Osteocyte (in vitro differentiated cells): ENCODE measurements at regions not wholly inside any gene's neighbourhood (a gene's known extent, or its start where the extent isn't known, plus 50 kb on each side); places are given as distances from the start of the nearest gene placed in this dataset.

Experiments used
- DNase-seq: peaks from one replicate; pipeline ENCODE4 v3.0.0; 2021; ENCODE audit warnings: mixed read lengths; ENCODE audit not compliant: unreplicated experiment; ENCODE audit errors: extremely low spot score
- H3K27ac Mint-ChIP-seq: one replicate; pipeline ENCODE4 v1.8.0; 2021; ENCODE audit warnings: mild to moderate bottlenecking, mixed read lengths; ENCODE audit not compliant: unreplicated experiment
- H3K27me3 Mint-ChIP-seq: one replicate; pipeline ENCODE4 v1.8.0; 2021; ENCODE audit warnings: mixed read lengths; ENCODE audit not compliant: unreplicated experiment
- H3K36me3 Mint-ChIP-seq: one replicate; pipeline ENCODE4 v1.8.0; 2021; ENCODE audit warnings: mixed read lengths; ENCODE audit not compliant: unreplicated experiment
- H3K4me1 Mint-ChIP-seq: one replicate; pipeline ENCODE4 v1.8.0; 2021; ENCODE audit warnings: mixed read lengths; ENCODE audit not compliant: unreplicated experiment
- H3K4me3 Mint-ChIP-seq: one replicate; pipeline ENCODE4 v1.8.0; 2021; ENCODE audit warnings: mild to moderate bottlenecking, moderate library complexity, mixed read lengths; ENCODE audit not compliant: unreplicated experiment
- H3K9me3 Mint-ChIP-seq: one replicate; pipeline ENCODE4 v1.8.0; 2021; ENCODE audit warnings: mixed read lengths; ENCODE audit not compliant: unreplicated experiment
- CTCF ChIP-seq: fragments of 200-600 bp; sonication (generic); IDR thresholded peaks from 2 replicates; pipeline ENCODE4 v1.5.0; 2021; ENCODE audit warnings: antibody characterized with exemption, mild to moderate bottlenecking, moderate library complexity

- Mint-ChIP-seq H3K4me1 (no peaks in the 10 kb centered on the region), H3K36me3 (no peaks in the 10 kb centered on the region), H3K4me3 (no peak overlapping the region), H3K27me3 (peaks cover 11% of the 10 kb centered on the region), H3K27ac (no peak overlapping the region), H3K9me3 (peaks cover 10% of the 10 kb centered on the region)
- TF ChIP-seq CTCF: no peak
- DNase-seq: no peak
These were observed 81.2 kb upstream of the APC start for GRCh38 chr5:112656451-112656850.

- Mint-ChIP-seq H3K9me3 (peaks cover 10% of the 10 kb centered on the region), H3K4me3 (no peak overlapping the region), H3K4me1 (no peaks in the 10 kb centered on the region), H3K27ac (no peak overlapping the region), H3K27me3 (peaks cover 19% of the 10 kb centered on the region), H3K36me3 (no peaks in the 10 kb centered on the region)
- TF ChIP-seq CTCF: no peak
- no peak for DNase-seq
These were observed 79.9 kb upstream of the APC start for GRCh38 chr5:112657804-112658203.

- peaks cover 15% of the 10 kb centered on the region for H3K27me3 Mint-ChIP-seq
- H3K27ac Mint-ChIP-seq: no peak overlapping the region
- no peak for TF ChIP-seq CTCF
- no peaks in the 10 kb centered on the region for H3K36me3 Mint-ChIP-seq
- peaks cover 10% of the 10 kb centered on the region for H3K9me3 Mint-ChIP-seq
- H3K4me1 Mint-ChIP-seq: no peaks in the 10 kb centered on the region
- no peak overlapping the region for H3K4me3 Mint-ChIP-seq
- no peak for DNase-seq
These were observed 77.3 kb upstream of the APC start for GRCh38 chr5:112660359-112660758.

GRCh38 chr5:112663146-112663545 lies 74.5 kb upstream of the APC start:
- TF ChIP-seq CTCF: no peak
- H3K4me1 Mint-ChIP-seq: no peaks in the 10 kb centered on the region
- H3K27ac Mint-ChIP-seq: no peak overlapping the region
- no peak for DNase-seq
- peaks cover 15% of the 10 kb centered on the region for H3K27me3 Mint-ChIP-seq
- no peaks in the 10 kb centered on the region for H3K36me3 Mint-ChIP-seq
- peaks cover 10% of the 10 kb centered on the region for H3K9me3 Mint-ChIP-seq
- H3K4me3 Mint-ChIP-seq: no peak overlapping the region

GRCh38 chr5:112668016-112668415 lies 69.7 kb upstream of the APC start:
- no peaks in the 10 kb centered on the region for H3K9me3 Mint-ChIP-seq
- no peaks in the 10 kb centered on the region for H3K4me1 Mint-ChIP-seq
- H3K36me3 Mint-ChIP-seq: no peaks in the 10 kb centered on the region
- H3K4me3 Mint-ChIP-seq: no peak overlapping the region
- no peak for DNase-seq
- peaks cover 22% of the 10 kb centered on the region for H3K27me3 Mint-ChIP-seq
- H3K27ac Mint-ChIP-seq: no peak overlapping the region
- TF ChIP-seq CTCF: no peak
